Pancreas (tissue), 10 donors: ENCODE measurements at regions not wholly inside any gene's neighbourhood (a gene's known extent, or its start where the extent isn't known, plus 50 kb on each side); places are given as distances from the start of the nearest gene placed in this dataset.

Experiments used
- ATAC-seq, 4 donors: fragments of 200-7000 bp; cut with Tn5 transposase; one replicate each; pipeline versions ENCODE4 v1.8.0 to v1.9.1; 2020; ENCODE audit warnings: mild to moderate bottlenecking in 4 of 4, moderate library complexity in 4 of 4
- DNase-seq, 6 donors: peaks; one replicate each; pipeline ENCODE4 v3.0.0-alpha.2; 2020
- FAIRE-seq: peaks from 2 replicates; lab custom pipeline; 2012; peaks lifted over from hg19 to GRCh38; lab: Jason Lieb, UNC
- H3K27ac ChIP-seq, 4 donors: fragments of 200-600 bp; sonication (generic); 1 replicate in 3 of 4; 2 replicates in 1 of 4; pipeline versions ENCODE4 v1.5.0 to v1.8.0; 2020
- H3K27me3 ChIP-seq, 4 donors: fragments of 200-600 bp; one replicate each; pipeline ENCODE4 v1.8.0; 2021
- H3K36me3 ChIP-seq, 3 donors: fragments of 200-600 bp; sonication (generic) in 1 of 3; one replicate each; pipeline versions ENCODE4 v1.5.0 to v1.8.0; 2020 to 2021
- H3K4me1 ChIP-seq, 3 donors: fragments of 200-600 bp; one replicate each; pipeline ENCODE4 v1.8.0; 2021
- H3K4me3 ChIP-seq, 4 donors: fragments of 200-600 bp; sonication (generic) in 2 of 4; one replicate each; pipeline versions ENCODE4 v1.5.0 to v1.8.0; 2020 to 2021
- H3K9me3 ChIP-seq, 4 donors: fragments of 200-600 bp; one replicate each; pipeline ENCODE4 v1.8.0; 2021
- WGBS, 2 donors: extraction: QIAGEN DNeasy Blood & Tissue Kit; methylation state at CpG; one replicate each; pipeline ENCODE4 v1.1.7; 2013; 5-methylcytosine and 5-hydroxymethylcytosine counted together
- intact Hi-C, 3 donors: fragments of 100-400 bp; cut with DNase I; formaldehyde crosslinking; loops; one replicate each; pipeline versions ENCODE4 v1.11.1 to v1.14.2; 2022
- TF ChIP-seq, protein P1 (sequence below), 4 donors: fragments of 200-600 bp; sonication (generic) in 3 of 4; IDR thresholded peaks; one replicate each; pipeline versions ENCODE4 v1.5.0 to v1.8.0; 2021; ENCODE audit warnings: antibody characterized with exemption in 4 of 4
- donor health status: healthy with polysubstance abuse.
- donor health status: DM: no; HTN: no; CAD: no; lungs with moderate emphysema.
- donor health status: DM: no; HTN: no; CAD: no.
- donor health status: control.
- donor health status: control.
- donor health status: Bipolar disorder and iron deficiency.
- donor health status: DM: yes; HTN: yes; CAD: no.
- donor health status: DM: no; HTN: no; CAD: no.
- donor health status: DM: no; HTN: no; CAD: no.
- donor health status: DM: yes; HTN: yes; CAD: no.

DNA sequence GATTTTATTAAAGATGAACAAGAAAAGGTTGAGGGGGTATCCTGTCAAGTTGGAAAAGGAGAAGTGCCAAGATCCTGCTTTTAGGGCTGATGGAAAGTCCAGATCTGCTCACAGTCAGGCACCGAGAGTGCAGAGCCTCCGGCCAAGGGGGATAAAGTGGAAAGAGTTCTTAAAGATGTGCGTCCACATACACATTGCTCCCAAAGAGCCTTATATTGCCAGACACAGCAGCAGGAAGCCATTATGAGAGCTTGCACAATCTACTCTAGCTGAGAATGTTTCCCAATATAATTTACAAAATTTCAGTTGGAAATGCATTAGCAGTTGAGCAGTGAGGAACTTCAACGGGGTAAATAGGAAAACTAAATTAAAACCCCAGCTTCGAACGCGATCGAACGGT, 95.6 kb downstream of the SALL1 start:
- intact Hi-C loops = no loop called here
- H3K4me3 ChIP-seq = no peak overlapping the region
- no peaks in the 10 kb centered on the region for H3K36me3 ChIP-seq
- no peaks in the 10 kb centered on the region for H3K9me3 ChIP-seq
- ATAC-seq = no peak
- no peaks in the 10 kb centered on the region for H3K4me1 ChIP-seq
- H3K27me3 ChIP-seq = no peaks in the 10 kb centered on the region
- no peak overlapping the region for H3K27ac ChIP-seq
- no peak for FAIRE-seq
- DNase-seq = no peak
- WGBS, 2 donors = 86 to 87% methylated on average over 9 of the region's 9 CpGs
- TF ChIP-seq, protein P1, sequence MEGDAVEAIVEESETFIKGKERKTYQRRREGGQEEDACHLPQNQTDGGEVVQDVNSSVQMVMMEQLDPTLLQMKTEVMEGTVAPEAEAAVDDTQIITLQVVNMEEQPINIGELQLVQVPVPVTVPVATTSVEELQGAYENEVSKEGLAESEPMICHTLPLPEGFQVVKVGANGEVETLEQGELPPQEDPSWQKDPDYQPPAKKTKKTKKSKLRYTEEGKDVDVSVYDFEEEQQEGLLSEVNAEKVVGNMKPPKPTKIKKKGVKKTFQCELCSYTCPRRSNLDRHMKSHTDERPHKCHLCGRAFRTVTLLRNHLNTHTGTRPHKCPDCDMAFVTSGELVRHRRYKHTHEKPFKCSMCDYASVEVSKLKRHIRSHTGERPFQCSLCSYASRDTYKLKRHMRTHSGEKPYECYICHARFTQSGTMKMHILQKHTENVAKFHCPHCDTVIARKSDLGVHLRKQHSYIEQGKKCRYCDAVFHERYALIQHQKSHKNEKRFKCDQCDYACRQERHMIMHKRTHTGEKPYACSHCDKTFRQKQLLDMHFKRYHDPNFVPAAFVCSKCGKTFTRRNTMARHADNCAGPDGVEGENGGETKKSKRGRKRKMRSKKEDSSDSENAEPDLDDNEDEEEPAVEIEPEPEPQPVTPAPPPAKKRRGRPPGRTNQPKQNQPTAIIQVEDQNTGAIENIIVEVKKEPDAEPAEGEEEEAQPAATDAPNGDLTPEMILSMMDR (IDR thresholded peaks at IDR 0.05) = no peak

DNA sequence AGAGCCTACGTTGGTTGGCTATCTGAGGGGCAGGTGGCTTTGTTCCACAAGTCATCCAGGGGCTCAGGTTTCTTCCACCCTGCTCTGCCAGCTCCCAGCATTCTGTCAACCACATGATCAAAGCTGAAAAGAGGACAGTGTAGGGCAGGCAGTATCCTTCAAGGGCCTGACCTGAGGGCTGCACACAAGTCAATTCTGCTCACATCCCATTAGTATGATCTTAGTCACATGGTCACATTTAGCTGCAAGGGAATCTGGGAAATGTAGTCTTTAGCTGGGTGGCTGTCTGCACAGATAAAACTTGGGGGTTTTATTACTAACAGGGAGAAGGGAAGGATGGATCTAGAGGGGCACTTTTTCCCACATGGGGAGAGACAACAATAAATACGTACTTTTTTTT, 97.3 kb downstream of the SALL1 start:
- H3K4me3 ChIP-seq = no peak overlapping the region
- no peak for ATAC-seq
- TF ChIP-seq, protein P1 (IDR thresholded peaks at IDR 0.05) = no peak
- no peaks in the 10 kb centered on the region for H3K36me3 ChIP-seq
- FAIRE-seq = no peak
- DNase-seq = no peak
- intact Hi-C loops = no loop called here
- 49 to 64% methylated on average over 2 of the region's 2 CpGs for WGBS, 2 donors
- no peaks in the 10 kb centered on the region for H3K9me3 ChIP-seq
- H3K4me1 ChIP-seq = no peaks in the 10 kb centered on the region
- no peak overlapping the region for H3K27ac ChIP-seq
- H3K27me3 ChIP-seq = no peaks in the 10 kb centered on the region

DNA sequence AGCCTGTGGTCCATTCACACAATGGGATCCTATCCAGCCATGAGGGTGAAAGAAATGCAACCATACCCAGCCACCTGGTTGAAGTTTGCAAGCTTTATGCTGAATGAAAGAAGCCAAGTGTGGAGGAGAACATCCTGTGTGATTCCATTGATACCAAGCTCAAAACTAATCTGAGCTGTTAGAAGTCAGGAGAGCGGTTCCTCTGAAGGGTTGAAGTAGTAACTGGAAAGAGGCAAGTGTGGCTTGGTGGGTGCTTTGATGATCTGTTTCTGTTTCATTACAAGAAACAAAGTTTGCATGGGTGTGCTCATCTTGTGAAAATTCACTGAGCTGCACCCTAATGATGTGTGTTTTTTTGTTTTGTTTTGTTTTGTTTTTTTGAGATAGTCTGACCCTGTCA, 99.4 kb downstream of the SALL1 start:
- no peak overlapping the region for H3K27ac ChIP-seq
- no peaks in the 10 kb centered on the region for H3K36me3 ChIP-seq
- 96% methylated on average over 1 of the region's 1 CpG for WGBS, 2 donors
- no peaks in the 10 kb centered on the region for H3K27me3 ChIP-seq
- DNase-seq (no peak), ATAC-seq (no peak), FAIRE-seq (no peak)
- H3K4me3 ChIP-seq = no peak overlapping the region
- TF ChIP-seq, protein P1 (IDR thresholded peaks at IDR 0.05) = no peak
- intact Hi-C loops = no loop called here
- H3K9me3 ChIP-seq = no peaks in the 10 kb centered on the region
- H3K4me1 ChIP-seq = no peaks in the 10 kb centered on the region

DNA sequence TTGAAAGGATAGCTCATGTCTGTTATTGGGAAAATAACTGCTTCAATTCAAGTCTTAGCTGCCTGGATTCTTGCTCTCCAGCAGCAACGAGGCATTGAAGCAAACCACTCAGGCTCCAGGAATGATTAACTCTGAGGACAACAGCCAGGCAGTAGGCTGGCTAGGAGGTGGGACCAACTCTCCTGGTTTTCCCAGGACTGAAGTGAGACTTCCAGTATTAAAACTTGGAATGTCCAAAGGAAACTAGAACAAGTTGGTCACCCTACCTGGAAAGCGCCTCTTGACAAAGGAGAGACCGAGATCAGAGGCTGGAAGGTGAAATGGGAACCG, 100.7 kb downstream of the SALL1 start:
- 51 to 56% methylated on average over 4 of the region's 4 CpGs for WGBS, 2 donors
- H3K4me1 ChIP-seq = no peaks in the 10 kb centered on the region
- no peak for FAIRE-seq
- H3K4me3 ChIP-seq = no peak overlapping the region
- no peaks in the 10 kb centered on the region for H3K27me3 ChIP-seq
- TF ChIP-seq, protein P1 (IDR thresholded peaks at IDR 0.05) = no peak
- H3K9me3 ChIP-seq = no peaks in the 10 kb centered on the region
- no peak overlapping the region for H3K27ac ChIP-seq
- intact Hi-C loops = no loop called here
- no peaks in the 10 kb centered on the region for H3K36me3 ChIP-seq
- peak in 3 of 4 donors; percentile 41 to 70 (median 64) for ATAC-seq
- no peak for DNase-seq

DNA sequence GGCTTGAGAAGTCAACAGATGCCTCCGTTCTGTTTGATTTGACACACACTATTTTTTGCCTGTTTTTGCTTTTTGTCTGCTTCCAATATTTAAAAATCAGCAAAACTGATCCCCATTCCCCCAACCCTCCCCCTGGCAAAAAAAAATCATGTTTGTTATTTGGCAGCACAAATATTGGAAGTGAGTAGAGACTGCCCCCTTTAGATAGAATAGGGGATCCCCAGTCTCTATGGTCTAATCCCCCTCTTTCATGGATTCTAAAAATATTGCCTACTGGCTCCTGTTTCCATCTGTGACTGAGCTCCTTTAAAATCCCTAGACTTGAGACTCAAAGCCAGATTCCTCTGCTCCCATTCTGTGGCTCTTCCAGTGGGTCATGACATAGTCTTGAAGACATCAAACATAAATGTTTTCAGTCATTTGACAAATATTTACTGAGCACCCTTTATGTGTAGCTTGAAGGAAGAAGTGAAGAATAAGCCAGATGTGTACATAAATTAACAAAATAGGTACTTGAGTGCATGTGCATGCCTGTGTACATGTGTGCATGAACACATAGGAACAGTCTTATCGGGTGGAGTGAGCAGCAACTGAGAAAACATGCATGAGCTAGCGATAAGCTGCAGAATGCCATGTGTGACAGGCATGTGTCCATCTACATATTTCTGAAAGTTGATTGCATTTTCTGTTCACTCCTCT, 101.2 kb downstream of the SALL1 start:
- FAIRE-seq = no peak
- ATAC-seq = no peak

More for the DNA sequence above, 101.2 kb downstream of the SALL1 start:
- Histone ChIP-seq H3K27me3 (no peaks in the 10 kb centered on the region), H3K27ac (no peak overlapping the region), H3K9me3 (no peaks in the 10 kb centered on the region), H3K4me1 (no peaks in the 10 kb centered on the region), H3K4me3 (no peak overlapping the region), H3K36me3 (no peaks in the 10 kb centered on the region)
- intact Hi-C loops = no loop called here
- TF ChIP-seq, protein P1 (IDR thresholded peaks at IDR 0.05) = no peak
- no peak for DNase-seq
- 65 to 76% methylated on average over 3 of the region's 3 CpGs for WGBS, 2 donors
